ENCODE measurements at regions not wholly inside any gene's neighbourhood (a gene's known extent, or its start where the extent isn't known, plus 50 kb on each side); places are given as distances from the start of the nearest gene placed in this dataset.

DNA sequence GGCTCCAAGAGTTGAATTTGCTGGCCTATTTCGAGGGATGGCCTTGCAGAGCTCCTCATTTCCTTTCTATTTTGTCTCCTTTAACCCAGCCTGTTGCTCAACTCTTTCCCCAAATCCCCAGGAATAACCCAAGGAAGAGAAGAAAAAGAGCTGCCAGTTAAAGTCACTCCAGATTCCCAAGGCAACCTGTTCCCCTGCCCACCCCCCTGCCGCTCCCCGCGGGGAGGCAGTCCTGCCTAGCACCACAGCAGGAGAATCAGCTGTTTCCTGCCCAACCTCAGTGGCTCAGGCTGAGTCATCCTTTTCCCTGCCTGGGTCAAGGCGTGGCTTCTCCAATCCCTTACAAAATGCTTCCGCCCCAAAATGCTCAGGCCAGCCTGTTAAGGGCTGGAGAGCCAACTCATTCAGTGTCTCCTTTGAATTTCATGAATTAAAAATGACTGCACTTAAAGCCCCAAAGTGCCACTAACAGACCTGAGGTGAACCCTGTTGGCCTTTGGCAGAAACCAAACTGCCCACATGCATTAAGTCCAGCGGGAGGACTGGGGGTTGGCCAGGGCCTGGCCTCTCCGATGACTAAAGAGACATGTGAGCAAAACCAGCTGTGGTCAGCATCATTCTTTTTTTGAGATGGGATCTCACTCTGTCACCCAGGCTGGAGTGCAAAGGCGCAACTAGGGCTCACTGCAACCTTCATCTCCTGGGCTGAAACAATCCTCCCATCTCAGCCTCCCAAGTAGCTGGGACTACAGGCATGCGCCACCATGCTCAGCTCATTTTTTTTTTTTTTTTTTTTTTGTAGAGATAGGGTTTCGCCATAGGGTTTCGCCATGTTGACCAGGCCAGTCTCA lies 83.2 kb upstream of the KIF5B start (continued):
- TF ChIP-seq, protein P1, sequence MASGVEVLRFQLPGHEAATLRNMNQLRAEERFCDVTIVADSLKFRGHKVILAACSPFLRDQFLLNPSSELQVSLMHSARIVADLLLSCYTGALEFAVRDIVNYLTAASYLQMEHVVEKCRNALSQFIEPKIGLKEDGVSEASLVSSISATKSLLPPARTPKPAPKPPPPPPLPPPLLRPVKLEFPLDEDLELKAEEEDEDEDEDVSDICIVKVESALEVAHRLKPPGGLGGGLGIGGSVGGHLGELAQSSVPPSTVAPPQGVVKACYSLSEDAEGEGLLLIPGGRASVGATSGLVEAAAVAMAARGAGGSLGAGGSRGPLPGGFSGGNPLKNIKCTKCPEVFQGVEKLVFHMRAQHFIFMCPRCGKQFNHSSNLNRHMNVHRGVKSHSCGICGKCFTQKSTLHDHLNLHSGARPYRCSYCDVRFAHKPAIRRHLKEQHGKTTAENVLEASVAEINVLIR (CRISPR knock-in tag; IDR thresholded peaks at IDR 0.05) = no peak
- no peak for TF ChIP-seq KAT7 (CRISPR knock-in tag; IDR thresholded peaks at IDR 0.05; ENCODE audit: borderline replicate concordance)
- TF ChIP-seq TFE3 (CRISPR knock-in tag; IDR thresholded peaks at IDR 0.05) = no peak
- no peak for TF ChIP-seq ZNF584 (CRISPR knock-in tag; IDR thresholded peaks at IDR 0.05; ENCODE audit: low read depth)
- no peak for TF ChIP-seq THRA (IDR thresholded peaks at IDR 0.05)
- TF ChIP-seq DIDO1 (tag; IDR thresholded peaks at IDR 0.05; ENCODE audit: low read depth) = no peak
- TF ChIP-seq CTBP1 (IDR thresholded peaks at IDR 0.05; ENCODE audit: borderline replicate concordance) = peak; percentile 80
- peak; percentile 99 for TF ChIP-seq DACH1 (IDR thresholded peaks at IDR 0.05; ENCODE audit: partially characterized antibody)
- TF ChIP-seq NFIC (IDR thresholded peaks at IDR 0.05) = no peak
- no peak for TF ChIP-seq HNRNPK (IDR thresholded peaks at IDR 0.05; ENCODE audit: low read depth, low read length, poor library complexity, severe bottlenecking)
- no peak for TF ChIP-seq ZNF75A (CRISPR knock-in tag; IDR thresholded peaks at IDR 0.05)
- TF ChIP-seq, protein P2, sequence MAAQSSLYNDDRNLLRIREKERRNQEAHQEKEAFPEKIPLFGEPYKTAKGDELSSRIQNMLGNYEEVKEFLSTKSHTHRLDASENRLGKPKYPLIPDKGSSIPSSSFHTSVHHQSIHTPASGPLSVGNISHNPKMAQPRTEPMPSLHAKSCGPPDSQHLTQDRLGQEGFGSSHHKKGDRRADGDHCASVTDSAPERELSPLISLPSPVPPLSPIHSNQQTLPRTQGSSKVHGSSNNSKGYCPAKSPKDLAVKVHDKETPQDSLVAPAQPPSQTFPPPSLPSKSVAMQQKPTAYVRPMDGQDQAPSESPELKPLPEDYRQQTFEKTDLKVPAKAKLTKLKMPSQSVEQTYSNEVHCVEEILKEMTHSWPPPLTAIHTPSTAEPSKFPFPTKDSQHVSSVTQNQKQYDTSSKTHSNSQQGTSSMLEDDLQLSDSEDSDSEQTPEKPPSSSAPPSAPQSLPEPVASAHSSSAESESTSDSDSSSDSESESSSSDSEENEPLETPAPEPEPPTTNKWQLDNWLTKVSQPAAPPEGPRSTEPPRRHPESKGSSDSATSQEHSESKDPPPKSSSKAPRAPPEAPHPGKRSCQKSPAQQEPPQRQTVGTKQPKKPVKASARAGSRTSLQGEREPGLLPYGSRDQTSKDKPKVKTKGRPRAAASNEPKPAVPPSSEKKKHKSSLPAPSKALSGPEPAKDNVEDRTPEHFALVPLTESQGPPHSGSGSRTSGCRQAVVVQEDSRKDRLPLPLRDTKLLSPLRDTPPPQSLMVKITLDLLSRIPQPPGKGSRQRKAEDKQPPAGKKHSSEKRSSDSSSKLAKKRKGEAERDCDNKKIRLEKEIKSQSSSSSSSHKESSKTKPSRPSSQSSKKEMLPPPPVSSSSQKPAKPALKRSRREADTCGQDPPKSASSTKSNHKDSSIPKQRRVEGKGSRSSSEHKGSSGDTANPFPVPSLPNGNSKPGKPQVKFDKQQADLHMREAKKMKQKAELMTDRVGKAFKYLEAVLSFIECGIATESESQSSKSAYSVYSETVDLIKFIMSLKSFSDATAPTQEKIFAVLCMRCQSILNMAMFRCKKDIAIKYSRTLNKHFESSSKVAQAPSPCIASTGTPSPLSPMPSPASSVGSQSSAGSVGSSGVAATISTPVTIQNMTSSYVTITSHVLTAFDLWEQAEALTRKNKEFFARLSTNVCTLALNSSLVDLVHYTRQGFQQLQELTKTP (IDR thresholded peaks at IDR 0.05; ENCODE audit: low read depth in 1 of 2, partially characterized antibody in 2 of 2) = no peak
- no peak for TF ChIP-seq ZBTB49 (CRISPR knock-in tag; IDR thresholded peaks at IDR 0.05; ENCODE audit: borderline replicate concordance)
- TF ChIP-seq FOSL1 (tag; conservative IDR thresholded peaks at IDR 0.05) = peak; percentile 97
- TF ChIP-seq SNIP1 (IDR thresholded peaks at IDR 0.05; ENCODE audit: low read depth) = no peak
- TF ChIP-seq PHF8 (IDR thresholded peaks at IDR 0.05; ENCODE audit: borderline replicate concordance, low read length) = peak; percentile 19; the same call in 1 of the 2 replicates
- TF ChIP-seq ZNF121 (CRISPR knock-in tag; conservative IDR thresholded peaks at IDR 0.05) = no peak

Measured in K562 (cell line).